Activated CD4-positive, alpha-beta T cell treated with anti-CD3 and anti-CD28 coated beads, Interleukin-2, Interleukin-6, amounts not matched to agents 100 ng/mL and 50 ng/mL, durations not matched to agents 16 hours and 8 hours (primary cell): ENCODE measurements at regions not wholly inside any gene's neighbourhood (a gene's known extent, or its start where the extent isn't known, plus 50 kb on each side); places are given as distances from the start of the nearest gene placed in this dataset.
A peak's percentile ranks its signal among the peaks of the same experiment; 100 is the strongest.

Experiments used
- DNase-seq: peaks from one replicate; pipeline ENCODE4 v3.0.0-alpha.2; 2020

DNA sequence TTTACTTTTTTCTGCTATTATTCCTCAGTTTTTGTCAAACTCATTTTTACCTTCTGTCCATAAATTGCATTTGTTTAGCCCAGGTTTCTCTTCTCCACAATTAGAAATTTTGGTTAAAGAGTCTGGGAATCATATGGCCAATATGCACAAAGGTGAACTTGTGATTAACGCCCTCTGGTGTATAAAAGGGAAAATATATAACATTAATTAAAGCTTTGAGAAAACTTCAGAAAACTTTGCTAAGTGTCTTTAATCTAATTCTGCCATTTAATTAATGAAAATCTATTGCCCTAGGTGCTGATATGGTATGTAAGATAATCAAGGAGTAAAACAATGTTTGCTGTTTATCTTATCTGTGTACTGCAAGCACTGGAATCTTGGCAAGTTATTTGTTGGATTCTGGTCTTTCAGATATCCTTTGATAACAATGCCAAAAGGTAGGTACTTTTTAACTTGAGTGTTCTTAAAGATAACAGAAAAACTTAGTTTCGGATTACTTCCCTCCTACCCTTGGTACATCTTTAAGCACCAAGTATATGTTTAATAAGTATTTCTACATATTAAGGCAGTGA, 402.6 kb downstream of the SUCLA2 start:
- DNase-seq, result no peak

DNA sequence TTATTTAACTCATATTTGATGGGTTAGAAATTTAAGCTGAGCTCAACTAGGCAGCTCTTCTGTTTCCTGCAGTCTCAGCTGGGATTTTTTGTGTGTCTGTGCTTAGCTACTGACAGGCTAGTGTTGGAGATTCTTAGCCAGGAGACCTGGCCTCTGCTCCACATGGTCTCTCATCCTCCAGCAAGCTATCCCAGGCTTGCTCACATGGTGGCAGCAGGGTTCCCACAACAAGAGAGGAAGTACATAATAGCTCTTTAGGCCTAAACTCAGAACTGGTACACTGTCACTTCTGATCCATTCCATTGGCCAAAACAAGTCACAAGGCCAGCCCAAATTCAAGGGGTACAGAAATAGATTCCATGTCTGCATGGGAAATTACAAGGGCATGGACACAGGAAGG, 406.2 kb downstream of the SUCLA2 start:
- peak; percentile 1 for DNase-seq

DNA sequence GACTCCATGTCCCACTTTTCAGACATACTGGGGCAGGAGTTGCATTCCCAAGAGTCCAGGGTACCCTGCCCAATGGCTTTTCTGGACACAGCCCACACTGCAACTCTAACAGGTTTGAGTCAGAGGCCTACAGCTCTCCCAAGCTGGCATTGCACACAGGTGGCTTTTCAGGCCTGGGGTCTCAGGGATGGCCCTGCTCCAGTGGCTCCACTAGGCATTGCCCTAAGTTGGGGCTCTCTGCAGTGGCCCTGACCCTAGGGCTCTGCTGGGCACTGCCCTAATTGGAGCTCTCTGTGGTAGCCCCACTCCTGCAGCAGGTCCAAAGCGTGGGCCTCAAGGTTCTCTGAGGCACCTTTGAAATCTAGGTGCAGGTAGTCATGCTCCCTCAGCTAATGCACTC, 408.8 kb downstream of the SUCLA2 start:
- no peak for DNase-seq

DNA sequence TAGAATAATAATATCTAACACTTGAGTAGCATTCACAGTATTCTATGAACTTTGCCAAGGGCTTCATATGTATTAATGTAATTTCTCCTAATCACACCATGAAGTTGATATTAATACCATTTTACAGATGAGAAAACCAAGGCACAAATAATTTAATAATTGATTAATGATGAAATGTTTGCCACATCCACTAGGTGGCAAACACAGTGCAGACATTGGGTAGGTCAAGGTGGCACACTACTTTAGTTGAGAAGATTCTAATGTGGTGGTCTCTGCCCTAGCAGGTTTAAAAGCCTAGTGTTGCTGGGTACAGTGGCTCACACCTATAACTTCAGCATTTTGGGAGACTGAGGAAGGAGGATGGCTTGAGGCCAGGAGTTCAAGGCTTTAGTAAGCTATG, 412.4 kb downstream of the SUCLA2 start:
- no peak for DNase-seq

DNA sequence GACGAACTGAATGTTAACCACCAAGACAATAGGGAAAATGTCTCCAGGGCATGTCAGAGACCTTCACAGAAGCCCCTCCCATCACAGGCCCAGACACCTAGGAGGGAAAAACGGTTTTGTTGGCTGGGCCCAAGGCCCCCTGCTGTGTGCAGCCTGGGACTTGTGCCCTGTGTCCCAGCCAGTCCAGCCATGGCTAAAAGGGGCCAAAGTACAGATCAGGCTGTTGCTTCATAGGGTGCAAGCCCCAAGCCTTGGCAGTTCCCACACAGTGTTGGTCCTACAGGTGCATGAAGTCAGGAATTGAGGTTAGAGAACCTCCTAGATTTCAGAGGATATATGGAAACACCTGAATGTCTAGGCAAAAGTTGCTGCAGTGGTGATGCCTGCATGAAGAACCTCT, 428.7 kb downstream of the SUCLA2 start:
- no peak for DNase-seq

DNA sequence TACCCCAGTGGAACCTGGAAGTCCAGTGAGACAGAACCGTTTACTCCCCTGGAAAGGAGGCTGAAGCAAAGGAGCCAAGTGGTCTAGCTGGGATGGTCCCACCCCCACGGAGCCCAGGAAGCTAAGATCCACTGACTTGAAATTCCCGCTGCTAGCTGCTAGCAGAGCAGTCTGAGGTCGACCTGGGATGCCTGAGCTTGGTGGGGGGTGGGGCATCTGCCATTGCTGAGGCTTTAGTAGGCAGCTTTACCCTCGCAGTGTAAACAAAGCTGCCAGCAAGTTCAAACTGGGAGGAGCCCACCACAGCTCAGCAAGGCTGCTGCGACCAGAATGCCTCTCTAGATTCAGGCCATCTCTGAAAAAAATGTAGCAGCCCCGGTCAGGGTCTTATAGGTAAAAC, 437.0 kb downstream of the SUCLA2 start:
- no peak for DNase-seq

DNA sequence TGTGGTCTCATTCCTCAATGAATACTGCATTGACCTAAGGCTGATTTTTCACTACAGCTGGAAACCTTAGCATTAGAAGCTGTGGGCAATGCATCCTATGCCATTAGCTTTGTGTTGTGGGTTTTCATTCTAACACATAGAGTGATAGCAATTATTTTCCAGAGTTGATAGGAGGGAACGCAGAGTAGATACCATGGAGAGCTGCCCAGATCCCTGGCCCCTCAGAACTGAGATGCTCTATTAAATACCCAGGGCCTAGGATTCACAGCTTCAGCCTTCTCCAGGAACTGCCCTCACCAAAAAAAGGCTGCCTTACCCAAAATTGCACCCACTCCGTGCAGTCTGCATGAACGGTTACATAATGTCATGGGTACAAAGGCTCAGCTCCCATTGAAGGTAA, 444.4 kb downstream of the SUCLA2 start:
- DNase-seq, result no peak

DNA sequence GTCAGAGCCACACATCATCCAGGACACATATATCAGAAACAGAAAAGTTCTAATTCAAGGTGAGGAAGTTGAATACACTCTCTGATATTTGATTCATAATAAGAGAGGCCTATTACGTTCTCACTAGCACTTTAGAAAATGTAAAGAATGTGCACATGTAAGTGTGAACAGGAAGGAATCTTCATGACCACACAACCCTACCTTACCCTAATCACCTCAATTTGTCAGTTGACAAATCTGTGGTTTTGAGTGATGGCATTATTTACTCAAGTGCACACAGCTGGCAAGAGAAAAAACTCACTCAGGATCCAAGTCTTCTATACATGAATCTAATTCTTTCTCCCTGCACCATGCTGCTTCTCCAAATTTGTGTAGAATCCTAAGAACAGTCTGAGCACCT, 445.8 kb downstream of the SUCLA2 start:
- no peak for DNase-seq

DNA sequence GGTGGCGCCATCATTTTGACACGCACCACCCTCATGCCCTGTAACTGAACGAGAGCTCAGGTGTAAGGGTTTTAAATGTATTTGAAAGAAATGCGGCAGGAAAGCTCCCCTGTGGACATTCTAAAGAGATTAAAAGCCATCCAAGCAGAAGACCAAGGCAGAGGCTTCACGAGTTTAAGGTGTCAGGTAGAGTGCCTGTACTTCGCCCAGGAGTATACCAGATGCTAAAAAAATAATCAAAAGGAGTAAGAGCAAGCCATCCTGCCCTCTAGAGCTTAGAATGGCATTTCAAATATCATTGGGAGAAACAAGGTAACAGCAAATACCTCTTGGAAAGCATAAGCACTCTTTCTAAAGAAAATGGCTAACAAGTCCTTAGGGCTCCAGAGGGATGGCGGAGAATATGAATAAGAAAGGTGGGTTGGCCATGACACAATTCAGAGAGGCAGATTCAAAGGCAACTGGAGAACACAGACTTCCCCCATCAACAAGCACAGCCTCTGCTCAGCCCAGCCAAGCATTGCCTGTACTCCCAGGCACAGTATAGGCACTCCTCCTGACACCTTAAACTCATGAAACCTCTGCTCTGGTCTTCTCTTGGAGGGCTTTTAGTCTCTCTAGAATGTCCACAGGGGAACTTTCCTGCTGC, 447.6 kb downstream of the SUCLA2 start:
- no peak for DNase-seq

DNA sequence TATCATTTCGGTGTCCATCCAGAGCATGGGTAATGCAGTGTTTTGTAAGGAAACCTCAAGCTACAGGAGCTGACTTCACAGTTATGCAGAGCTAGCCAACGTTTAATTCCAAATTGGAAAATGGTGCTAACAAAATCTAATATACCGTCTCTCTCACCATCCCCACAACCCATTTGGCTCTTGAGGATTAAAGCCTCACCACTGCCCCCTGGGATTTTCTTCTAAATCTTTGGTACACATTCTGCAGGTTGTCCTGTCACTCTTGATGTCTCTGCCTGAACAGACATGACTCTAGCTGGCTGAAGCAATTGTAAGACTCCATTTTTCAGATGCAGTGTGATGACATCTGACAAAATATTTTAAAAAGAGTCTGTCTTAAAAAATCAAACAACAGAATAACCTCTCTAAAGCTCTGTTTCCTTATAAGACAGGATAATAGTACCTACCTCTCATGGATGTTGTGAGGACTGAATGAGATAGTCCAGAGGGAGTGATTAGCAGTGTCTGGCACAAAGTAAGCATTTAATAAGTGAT, 451.8 kb downstream of the SUCLA2 start:
- DNase-seq, result no peak

DNA sequence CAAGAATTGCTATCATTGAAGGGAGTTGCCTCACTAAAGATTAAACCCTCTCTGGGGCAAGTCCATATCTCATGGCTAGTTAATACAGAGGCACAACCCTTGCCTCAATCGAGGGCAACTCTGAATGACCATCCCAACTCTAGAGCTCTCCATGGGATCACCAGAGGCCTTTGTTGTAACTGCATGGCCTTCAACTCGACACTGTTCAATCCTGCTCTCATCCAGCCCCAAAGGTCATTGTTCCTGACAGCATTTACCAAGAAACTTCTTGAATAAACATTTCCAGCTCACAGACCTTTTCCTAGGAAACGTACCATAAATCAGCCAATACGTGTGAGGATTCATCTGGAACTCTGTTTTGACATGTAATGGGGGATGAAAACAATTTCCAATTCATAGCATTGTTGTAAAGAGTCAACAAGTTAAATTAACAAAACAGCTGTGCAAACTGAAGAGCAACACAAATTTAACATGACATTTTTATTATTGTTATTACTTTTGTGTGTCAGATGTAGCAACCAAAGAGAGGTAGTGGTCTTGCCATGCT, 452.7 kb downstream of the SUCLA2 start:
- no peak for DNase-seq

DNA sequence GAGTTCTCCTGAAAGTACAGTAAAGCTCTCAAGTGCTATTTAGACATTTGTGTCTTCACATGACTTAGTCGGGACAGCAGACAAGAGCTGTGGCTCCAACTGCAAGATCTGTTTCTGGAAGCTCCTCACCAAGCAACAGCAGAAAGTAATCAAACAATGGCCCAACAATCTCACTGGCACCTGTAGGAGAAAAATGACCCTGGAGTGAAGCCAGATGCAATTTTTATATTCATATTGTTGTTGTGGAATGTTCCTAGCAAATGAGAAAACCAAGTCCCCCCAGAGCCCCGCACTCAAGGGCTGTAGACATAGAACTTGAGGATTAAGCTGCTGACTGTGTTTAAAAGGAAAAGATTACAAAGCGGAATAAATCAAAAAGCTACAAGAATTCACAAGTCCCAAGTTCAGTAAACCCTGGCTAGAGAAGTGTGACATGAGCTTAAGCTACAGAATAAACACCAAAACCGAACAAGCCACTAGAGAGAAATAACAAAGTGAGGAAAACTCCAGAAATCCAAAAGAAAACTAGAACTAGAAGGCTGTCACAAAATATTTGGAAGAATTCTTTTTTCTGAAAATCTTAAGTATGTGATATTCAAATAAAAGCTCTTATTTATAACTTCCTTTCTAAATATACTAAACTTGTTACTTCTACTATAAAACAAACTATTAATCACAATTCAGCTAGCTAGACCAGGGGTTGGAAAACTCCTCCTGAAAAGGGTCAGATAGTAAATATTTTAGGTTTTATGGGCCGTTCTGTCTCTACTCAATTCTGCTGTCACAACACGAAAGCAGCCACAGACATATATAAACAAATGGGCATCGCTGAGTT, 454.5 kb downstream of the SUCLA2 start:
- DNase-seq, result no peak

DNA sequence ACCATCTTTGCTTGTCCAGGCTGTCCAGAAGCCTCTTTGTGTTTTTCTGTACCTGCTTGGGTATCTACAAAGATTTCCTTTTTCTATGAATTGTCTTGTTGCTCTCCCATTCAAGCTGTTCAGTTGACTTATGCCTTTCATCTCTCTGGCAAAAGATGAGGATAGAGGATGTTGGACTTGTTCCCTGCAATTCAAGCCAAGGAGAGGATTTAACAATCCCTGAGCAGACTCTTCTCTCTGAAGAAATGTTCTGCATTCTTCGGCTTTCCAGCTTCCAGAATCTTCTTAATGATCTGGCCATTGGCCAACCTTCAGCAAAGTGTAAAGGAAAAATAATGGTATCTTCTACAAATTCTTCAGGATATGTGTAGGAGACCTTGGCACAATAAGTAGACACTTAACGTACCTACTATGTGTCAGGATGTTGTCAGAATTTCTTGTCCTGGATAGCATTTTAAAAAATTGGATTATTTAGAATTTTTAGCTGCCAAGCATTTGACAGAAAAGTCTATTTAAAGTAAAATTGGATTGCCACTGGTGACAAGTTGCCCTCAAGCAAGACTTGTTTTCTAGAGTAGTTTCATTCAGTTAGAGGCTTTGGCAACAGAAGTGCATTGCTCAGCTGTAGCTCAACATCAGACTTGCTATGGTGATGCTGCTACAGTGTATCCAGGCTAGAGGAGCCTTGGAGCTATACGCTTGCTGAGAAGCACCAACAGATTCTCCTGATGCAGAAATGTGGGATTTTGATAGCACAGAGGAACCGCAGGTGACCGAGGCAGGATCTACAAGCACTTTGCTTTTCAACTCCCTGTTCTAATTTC, 455.7 kb downstream of the SUCLA2 start:
- DNase-seq, result no peak

DNA sequence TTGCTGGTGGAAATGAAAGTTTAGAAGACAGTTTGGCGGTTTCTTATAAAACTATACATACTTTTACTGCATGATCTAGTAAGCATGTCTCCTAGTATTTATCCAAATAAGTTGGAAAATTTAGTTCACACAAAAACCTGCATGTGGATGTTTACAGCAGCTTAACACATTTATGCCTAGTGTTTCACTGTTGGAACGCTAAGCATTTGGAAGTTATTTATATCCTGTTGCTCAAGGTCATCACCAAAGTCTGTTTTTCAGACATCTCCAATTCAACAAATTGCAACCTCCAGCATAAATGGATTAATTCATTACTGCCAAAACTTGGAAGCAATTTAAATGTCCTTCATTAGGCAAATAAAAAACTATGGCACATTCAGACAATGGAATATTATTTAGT, 461.8 kb downstream of the SUCLA2 start:
- DNase-seq, result no peak

DNA sequence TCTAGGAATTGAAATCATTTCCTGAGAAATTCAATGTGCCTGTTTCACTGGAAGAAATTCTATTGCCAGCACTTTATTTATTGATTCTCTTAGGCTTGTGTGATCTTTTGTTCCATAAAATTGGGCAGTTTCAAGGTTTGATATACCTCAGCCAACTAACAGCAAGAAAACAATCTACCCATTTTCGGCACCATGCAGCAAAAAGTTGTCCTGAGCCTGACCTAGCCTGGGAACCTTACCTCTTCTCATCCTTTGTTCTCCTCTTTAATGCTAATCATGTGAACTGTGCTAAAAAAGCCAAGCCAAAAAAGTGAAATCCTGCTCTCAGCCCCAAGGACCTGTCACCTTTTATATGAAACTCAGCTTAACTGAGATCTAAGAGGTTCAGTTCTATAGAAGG, 477.3 kb downstream of the SUCLA2 start:
- DNase-seq, result no peak

DNA sequence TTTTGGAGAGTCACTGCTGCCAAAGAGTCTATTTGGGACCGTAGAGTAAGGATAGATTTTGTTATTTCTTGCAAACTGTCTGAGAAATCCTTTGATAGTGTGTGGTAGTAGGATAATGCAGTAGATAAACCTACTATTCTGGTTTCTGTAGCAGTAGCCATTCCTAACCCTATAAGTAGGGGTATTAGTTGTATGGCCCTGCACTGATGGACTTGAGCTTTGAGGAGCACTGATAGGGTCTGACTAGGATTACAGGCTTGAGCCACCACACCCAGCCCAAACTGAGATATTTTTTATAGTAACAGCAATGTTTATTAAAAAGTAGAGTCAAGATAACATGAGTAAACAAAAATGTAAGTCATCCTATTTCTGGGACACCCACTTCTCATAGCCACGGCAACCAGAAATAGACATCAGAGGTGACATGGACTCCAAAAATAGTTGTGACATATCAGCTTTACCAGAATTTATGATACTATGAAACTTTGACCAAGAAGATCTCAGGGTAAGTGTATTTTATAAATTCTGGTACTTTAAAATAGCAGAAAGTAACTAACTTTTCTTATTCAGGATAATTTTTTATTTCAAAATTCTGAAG, 479.1 kb downstream of the SUCLA2 start:
- DNase-seq, result no peak

DNA sequence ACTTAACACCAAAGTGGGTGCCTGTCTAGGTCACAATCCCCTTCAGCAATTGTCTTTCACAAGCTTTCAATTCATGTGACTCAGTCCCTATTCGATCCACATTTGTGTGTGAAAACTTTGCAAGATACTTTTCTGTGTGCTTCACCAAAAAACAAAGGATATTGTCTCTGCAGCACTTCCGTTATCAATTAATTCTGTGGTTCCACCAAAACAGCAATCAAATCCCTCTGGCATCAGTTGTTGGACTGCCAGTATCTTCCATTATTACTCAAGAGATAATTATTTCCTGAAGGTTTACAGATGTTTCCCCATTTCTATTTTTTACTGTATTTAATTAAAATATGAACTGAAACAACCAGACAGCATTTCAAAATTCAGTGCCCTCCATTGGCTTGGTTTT, 481.4 kb downstream of the SUCLA2 start:
- DNase-seq, result no peak

DNA sequence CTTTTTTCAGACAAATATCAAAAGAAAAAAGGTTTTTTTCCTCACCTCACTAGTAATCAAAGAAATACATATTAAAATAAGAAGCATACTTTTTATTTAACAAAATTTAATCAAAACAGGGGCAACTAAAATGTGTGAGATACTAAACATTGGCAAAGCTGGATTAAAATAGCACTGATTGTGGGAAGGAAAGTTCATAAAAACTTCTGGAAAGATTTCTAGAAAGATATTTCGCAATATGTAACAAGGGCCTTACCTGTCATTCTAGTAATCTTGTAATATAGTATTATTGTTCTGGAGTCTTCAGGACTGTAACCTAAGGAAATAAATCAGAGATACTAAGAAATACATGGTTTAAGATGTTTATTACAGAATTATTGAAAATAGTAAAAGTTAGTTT, 482.5 kb downstream of the SUCLA2 start:
- DNase-seq, result no peak

DNA sequence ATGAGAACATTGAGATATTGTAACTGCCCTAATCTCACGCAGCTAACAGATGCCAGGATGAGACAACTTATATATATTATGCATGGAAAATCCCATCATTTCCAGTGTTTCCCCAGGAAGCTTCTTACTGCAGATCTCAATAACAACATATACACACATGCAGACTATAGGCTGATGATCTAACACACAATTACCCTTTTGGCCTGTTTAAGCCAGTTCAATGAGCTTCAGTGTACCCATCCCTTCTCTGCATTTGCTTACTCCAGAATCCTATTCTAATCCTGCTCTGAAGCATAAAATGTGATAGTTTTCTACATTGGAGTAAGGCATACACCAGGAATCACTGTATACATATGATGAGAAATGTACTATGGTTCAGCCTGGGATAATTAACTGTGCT, 489.4 kb downstream of the SUCLA2 start:
- DNase-seq, result no peak

DNA sequence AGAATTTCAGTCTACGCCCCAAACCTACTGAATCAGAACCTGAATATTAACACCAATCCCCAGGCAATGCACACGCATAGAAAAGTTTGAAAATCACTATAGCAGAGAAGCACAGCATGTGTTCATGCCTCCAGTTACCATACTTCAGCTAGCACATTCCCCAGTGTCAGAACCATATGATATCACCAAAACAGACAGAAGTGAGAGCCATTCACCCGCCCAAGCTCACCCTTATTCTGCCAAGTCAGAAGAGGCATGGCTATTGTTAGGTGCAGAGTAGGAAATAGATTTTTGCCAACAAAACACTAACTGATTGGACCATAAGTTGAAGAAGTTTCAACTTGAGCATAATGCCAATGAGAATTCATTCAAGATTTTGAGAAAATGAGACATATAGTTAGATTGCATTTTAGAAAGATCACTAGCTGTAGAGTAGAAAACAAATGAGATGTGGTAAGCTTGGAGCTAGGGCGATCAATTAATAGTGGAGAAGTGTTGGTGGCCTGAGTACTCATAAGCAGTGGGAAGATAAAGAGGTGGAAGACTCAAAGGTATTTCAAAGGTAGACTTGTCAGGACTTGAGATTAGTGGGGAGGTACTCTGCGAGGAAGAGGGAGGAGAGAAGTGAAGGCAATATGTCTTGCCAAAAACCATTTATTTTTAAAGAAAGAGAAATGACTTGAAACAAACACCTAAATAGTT, 492.4 kb downstream of the SUCLA2 start:
- DNase-seq, result no peak

DNA sequence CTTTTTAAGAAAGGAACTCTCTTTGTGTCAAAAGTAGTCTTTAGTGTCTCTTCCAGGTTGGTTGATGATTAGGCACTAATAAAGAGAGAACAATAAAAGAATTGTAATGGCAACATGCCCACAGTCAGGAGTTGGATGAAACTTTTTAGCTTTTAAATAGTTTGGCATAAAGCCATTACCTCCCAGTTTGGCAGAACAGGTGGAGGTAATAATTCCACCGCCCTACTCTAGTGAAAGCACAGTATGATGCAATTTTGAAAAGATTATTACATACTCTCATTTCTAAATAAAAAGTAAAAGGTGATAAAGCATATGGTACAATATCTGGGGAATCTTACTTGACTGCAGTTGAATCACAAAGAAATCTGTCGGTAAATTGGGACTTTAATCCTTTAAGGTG, 497.6 kb downstream of the SUCLA2 start:
- DNase-seq, result no peak

DNA sequence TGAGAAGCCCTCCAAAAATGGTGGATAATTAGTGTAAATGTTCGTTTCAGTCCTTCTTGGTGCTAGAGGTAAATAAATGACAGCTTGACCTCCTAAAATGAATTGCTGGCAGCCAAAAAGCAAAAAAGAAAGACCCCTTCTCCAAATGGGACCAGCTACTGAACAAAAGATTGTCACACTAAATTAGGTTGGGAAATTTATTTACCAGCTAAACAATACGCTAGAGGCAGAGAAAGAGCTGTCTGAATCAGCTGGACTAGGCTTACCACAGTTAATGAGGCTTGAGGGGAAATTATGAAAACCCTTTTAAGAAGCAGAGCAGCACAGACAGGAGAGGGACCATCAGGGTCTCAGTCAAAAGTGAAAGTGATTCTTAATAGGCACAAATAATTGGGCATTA, 498.9 kb downstream of the SUCLA2 start:
- no peak for DNase-seq
